B cell (primary cell): ENCODE measurements at regions not wholly inside any gene's neighbourhood (a gene's known extent, or its start where the extent isn't known, plus 50 kb on each side); places are given as distances from the start of the nearest gene placed in this dataset.

Experiments used
- ATAC-seq: fragments of 200-7000 bp; cut with Tn5 transposase; one replicate; pipeline ENCODE4 v1.10.0; 2021; ENCODE audit warnings: low read depth, mild to moderate bottlenecking, moderate number of reproducible peaks, moderate library complexity
- CTCF ChIA-PET: fragments of 350-600 bp; sonication (Branson Sonifier 250); formaldehyde crosslinking; loops from one replicate; lab custom pipeline; 2021; ENCODE audit warnings: antibody characterized with exemption, inconsistent platforms; lab: Charles Lee
- POLR2A ChIA-PET: fragments of 350-600 bp; sonication (Branson Sonifier 250); formaldehyde crosslinking; loops from one replicate; lab custom pipeline; 2021; ENCODE audit warnings: antibody characterized with exemption; lab: Charles Lee
- DNase-seq: peaks from one replicate; pipeline ENCODE4 v3.0.0; 2013
- H2AFZ ChIP-seq: 2 replicates; pipeline ENCODE4 v1.6.1; 2012; ENCODE audit warnings: mild to moderate bottlenecking, low read depth, low read length; ENCODE audit not compliant: insufficient read depth, poor library complexity, severe bottlenecking
- H3K27ac ChIP-seq, 2 donors: 1 replicate in 1 of 2; 2 replicates in 1 of 2; pipeline ENCODE4 v1.5.1; 2012 to 2013; ENCODE audit warnings: low read length in 2 of 2, mild to moderate bottlenecking in 2 of 2, moderate library complexity in 1 of 2
- H3K27me3 ChIP-seq, 4 experiments: fragments of 200-600 bp in 1 of 4; sonication (generic) in 1 of 4; replicated peaks in 1 of 4; 1 replicate in 2 of 4; 2 replicates in 2 of 4; pipeline versions ENCODE4 v1.6.1 to v1.7.0; 2013 to 2016; ENCODE audit warnings: low read length in 3 of 4, mild to moderate bottlenecking in 2 of 4, mixed read lengths in 1 of 4, moderate library complexity in 1 of 4; ENCODE audit not compliant: insufficient read depth in 4 of 4, control insufficient read depth in 3 of 4; ENCODE audit errors: control extremely low read depth in 1 of 4
- H3K36me3 ChIP-seq, 2 experiments: replicated peaks in 1 of 2; 1 replicate in 1 of 2; 2 replicates in 1 of 2; pipeline versions ENCODE4 v1.6.1 to v1.7.1; 2013; ENCODE audit warnings: low read length in 1 of 2; ENCODE audit not compliant: insufficient read depth in 2 of 2, control insufficient read depth in 1 of 2; ENCODE audit errors: control extremely low read depth in 1 of 2, extremely low read depth in 1 of 2
- H3K4me1 ChIP-seq, 2 donors: fragments of 200-600 bp in 1 of 2; sonication (generic) in 1 of 2; 1 replicate in 1 of 2; 2 replicates in 1 of 2; pipeline versions ENCODE4 v1.5.1 to v1.6.1; 2013 to 2017; ENCODE audit warnings: low read length in 2 of 2; ENCODE audit not compliant: control insufficient read depth in 2 of 2, insufficient read depth in 2 of 2
- H3K4me2 ChIP-seq: replicated peaks from 2 replicates; pipeline ENCODE3; 2012; ENCODE audit warnings: mild to moderate bottlenecking, low read depth, low read length; ENCODE audit not compliant: poor library complexity, severe bottlenecking
- H3K4me3 ChIP-seq, 5 experiments: fragments of 200-600 bp in 1 of 5; sonication (generic) in 1 of 5; 1 replicate in 3 of 5; 2 replicates in 2 of 5; pipeline versions ENCODE4 v1.5.1 to v1.7.0; 2011 to 2016; ENCODE audit warnings: low read length in 4 of 5, mild to moderate bottlenecking in 4 of 5, low read depth in 2 of 5, control low read depth in 1 of 5, moderate library complexity in 1 of 5; ENCODE audit not compliant: insufficient read depth in 1 of 5; ENCODE audit errors: control extremely low read depth in 1 of 5, extremely low read depth in 1 of 5
- H3K79me2 ChIP-seq: fragments of 200-600 bp; sonication (generic); one replicate; pipeline ENCODE4 v1.6.0; 2016; ENCODE audit warnings: low read length; ENCODE audit not compliant: control insufficient read depth, insufficient read depth
- H3K9ac ChIP-seq: fragments of 200-600 bp; sonication (generic); 2 replicates; pipeline ENCODE4 v1.6.1; 2017; ENCODE audit warnings: mild to moderate bottlenecking, low read length, moderate library complexity
- H3K9me3 ChIP-seq, 3 donors: one replicate each; pipeline versions ENCODE4 v1.6.1 to v1.7.1; 2013; ENCODE audit warnings: low read length in 2 of 3; ENCODE audit not compliant: control insufficient read depth in 2 of 3, insufficient read depth in 1 of 3; ENCODE audit errors: control extremely low read depth in 1 of 3
- H4K20me1 ChIP-seq: 2 replicates; pipeline ENCODE4 v1.6.0; 2012; ENCODE audit warnings: mild to moderate bottlenecking, low read length; ENCODE audit not compliant: insufficient read depth, control insufficient read depth, poor library complexity, severe bottlenecking
- H3K27ac Mint-ChIP-seq: one replicate; pipeline ENCODE4 v1.8.0; 2021; ENCODE audit warnings: mixed read lengths
- H3K27me3 Mint-ChIP-seq: one replicate; pipeline ENCODE4 v1.8.0; 2021; ENCODE audit warnings: mixed read lengths
- H3K4me1 Mint-ChIP-seq: one replicate; pipeline ENCODE4 v1.8.0; 2021; ENCODE audit warnings: mixed read lengths
- H3K4me3 Mint-ChIP-seq: one replicate; pipeline ENCODE4 v1.8.0; 2021; ENCODE audit warnings: mixed read lengths
- H3K9me3 Mint-ChIP-seq: one replicate; pipeline ENCODE4 v1.8.0; 2022; ENCODE audit warnings: mixed read lengths; ENCODE audit not compliant: insufficient read depth
- EZH2 ChIP-seq: IDR thresholded peaks from 2 replicates; pipeline ENCODE4 v1.6.1; 2012; ENCODE audit warnings: borderline replicate concordance, low read depth, mild to moderate bottlenecking, moderate library complexity, low read length; ENCODE audit not compliant: insufficient read depth, poor library complexity, severe bottlenecking
- WGBS: methylation state at CpG from one replicate; pipeline ENCODE4 v1.1.5; 2013; ENCODE audit warnings: missing lambda C conversion rate; ENCODE audit not compliant: insufficient coverage; 5-methylcytosine and 5-hydroxymethylcytosine counted together
- intact Hi-C: fragments of 100-400 bp; cut with micrococcal nuclease; formaldehyde crosslinking; loops from one replicate; pipeline ENCODE4 v1.10.0; 2022
- TF ChIP-seq, protein P1 (sequence below): fragments of 200-600 bp; IDR thresholded peaks from one replicate; pipeline ENCODE4 v1.8.0; 2022; ENCODE audit warnings: antibody characterized with exemption, mild to moderate bottlenecking

DNA sequence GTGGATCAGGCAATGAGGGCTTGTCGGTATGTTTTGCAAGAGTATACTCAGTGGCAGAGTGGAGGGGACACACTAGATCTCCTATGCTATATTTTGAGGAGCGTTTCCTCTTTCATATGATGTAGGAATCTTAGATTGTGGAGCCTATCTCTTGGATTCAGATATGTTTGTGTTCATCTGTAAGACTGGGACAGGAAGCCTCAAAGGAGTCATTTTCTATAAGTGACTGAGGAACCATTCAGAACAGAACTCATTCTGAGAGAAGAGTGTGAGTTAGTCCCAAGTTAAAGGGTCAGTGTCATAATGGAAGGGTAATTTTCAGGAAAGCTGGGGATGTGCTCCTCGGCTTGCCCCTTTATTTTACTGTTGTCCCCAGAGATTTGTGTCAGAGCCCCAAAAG, 107.7 kb downstream of the PTGS2 start:
- no peaks in the 10 kb centered on the region for H3K36me3 ChIP-seq
- Mint-ChIP-seq H3K9me3 (no peaks in the 10 kb centered on the region), H3K27me3 (no peaks in the 10 kb centered on the region), H3K4me1 (no peaks in the 10 kb centered on the region), H3K4me3 (no peak overlapping the region), H3K27ac (no peak overlapping the region)
- POLR2A ChIA-PET, result no interaction called here
- no peaks in the 10 kb centered on the region for H3K79me2 ChIP-seq
- no peaks in the 10 kb centered on the region for H4K20me1 ChIP-seq
- 94% methylated on average over 3 of the region's 3 CpGs for WGBS
- ATAC-seq (no peak), DNase-seq (no peak)
- no peak overlapping the region for H3K27ac ChIP-seq
- TF ChIP-seq, protein P1, sequence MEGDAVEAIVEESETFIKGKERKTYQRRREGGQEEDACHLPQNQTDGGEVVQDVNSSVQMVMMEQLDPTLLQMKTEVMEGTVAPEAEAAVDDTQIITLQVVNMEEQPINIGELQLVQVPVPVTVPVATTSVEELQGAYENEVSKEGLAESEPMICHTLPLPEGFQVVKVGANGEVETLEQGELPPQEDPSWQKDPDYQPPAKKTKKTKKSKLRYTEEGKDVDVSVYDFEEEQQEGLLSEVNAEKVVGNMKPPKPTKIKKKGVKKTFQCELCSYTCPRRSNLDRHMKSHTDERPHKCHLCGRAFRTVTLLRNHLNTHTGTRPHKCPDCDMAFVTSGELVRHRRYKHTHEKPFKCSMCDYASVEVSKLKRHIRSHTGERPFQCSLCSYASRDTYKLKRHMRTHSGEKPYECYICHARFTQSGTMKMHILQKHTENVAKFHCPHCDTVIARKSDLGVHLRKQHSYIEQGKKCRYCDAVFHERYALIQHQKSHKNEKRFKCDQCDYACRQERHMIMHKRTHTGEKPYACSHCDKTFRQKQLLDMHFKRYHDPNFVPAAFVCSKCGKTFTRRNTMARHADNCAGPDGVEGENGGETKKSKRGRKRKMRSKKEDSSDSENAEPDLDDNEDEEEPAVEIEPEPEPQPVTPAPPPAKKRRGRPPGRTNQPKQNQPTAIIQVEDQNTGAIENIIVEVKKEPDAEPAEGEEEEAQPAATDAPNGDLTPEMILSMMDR, result no peak
- no peak for TF ChIP-seq EZH2
- no peak overlapping the region for H2AFZ ChIP-seq
- CTCF ChIA-PET, result no interaction called here
- intact Hi-C loops, result no loop called here
- H3K9me3 ChIP-seq, result no peaks in the 10 kb centered on the region
- H3K4me2 ChIP-seq, result no peak overlapping the region
- no peaks in the 10 kb centered on the region for H3K27me3 ChIP-seq
- H3K4me3 ChIP-seq, result no peak overlapping the region
- no peaks in the 10 kb centered on the region for H3K4me1 ChIP-seq
- no peak overlapping the region for H3K9ac ChIP-seq

DNA sequence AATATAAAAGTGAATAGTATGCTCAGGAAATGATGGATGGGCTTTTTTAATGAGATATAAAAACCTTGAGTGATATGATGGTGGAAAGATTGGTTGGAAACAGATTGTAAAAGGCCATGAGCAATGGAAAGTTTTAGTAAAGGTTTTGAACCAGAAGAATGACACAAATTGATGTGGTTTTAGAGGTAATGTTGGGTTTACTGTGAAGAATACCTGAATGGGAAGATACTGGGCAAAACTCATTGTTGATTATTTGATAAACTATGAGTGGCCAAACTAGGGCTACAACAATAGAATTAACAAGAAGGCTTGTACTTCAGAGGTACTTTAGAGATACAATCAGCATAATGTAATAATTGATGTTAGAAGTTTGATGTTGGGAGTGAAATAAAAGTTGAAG, 108.5 kb downstream of the PTGS2 start:
- no peaks in the 10 kb centered on the region for H3K4me1 ChIP-seq
- no peaks in the 10 kb centered on the region for H3K27me3 Mint-ChIP-seq
- H3K9me3 ChIP-seq, result no peaks in the 10 kb centered on the region
- no peak for ATAC-seq
- TF ChIP-seq EZH2, result no peak
- TF ChIP-seq, protein P1, result no peak
- H3K36me3 ChIP-seq, result no peaks in the 10 kb centered on the region
- H3K4me3 ChIP-seq, result no peak overlapping the region
- no peaks in the 10 kb centered on the region for H3K79me2 ChIP-seq
- no peaks in the 10 kb centered on the region for H3K27me3 ChIP-seq
- no peak overlapping the region for H3K9ac ChIP-seq
- no peak overlapping the region for H3K4me3 Mint-ChIP-seq
- no peaks in the 10 kb centered on the region for H4K20me1 ChIP-seq
- POLR2A ChIA-PET, result no interaction called here
- intact Hi-C loops, result no loop called here
- H3K9me3 Mint-ChIP-seq, result no peaks in the 10 kb centered on the region
- CTCF ChIA-PET, result no interaction called here
- no peak overlapping the region for H3K4me2 ChIP-seq
- no peak overlapping the region for H3K27ac ChIP-seq
- no peak overlapping the region for H2AFZ ChIP-seq
- H3K27ac Mint-ChIP-seq, result no peak overlapping the region
- no peak for DNase-seq
- H3K4me1 Mint-ChIP-seq, result no peaks in the 10 kb centered on the region
